Coronary artery (tissue), 2 donors: ENCODE measurements at regions not wholly inside any gene's neighbourhood (a gene's known extent, or its start where the extent isn't known, plus 50 kb on each side); places are given as distances from the start of the nearest gene placed in this dataset.

ENCODE experiments used
- DNase-seq: peaks from one replicate; pipeline ENCODE4 v3.0.0-alpha.2; 2017; ENCODE audit warnings: low spot score
- H3K27ac ChIP-seq, 2 donors: fragments of 200-600 bp; sonication (generic); one replicate each; pipeline ENCODE4 v1.5.1; 2016 to 2019
- H3K4me3 ChIP-seq: fragments of 200-600 bp; sonication (generic); 2 replicates; pipeline ENCODE4 v1.5.1; 2016; ENCODE audit warnings: mild to moderate bottlenecking, moderate library complexity
- TF ChIP-seq, protein P1 (sequence below): fragments of 200-600 bp; sonication (generic); IDR thresholded peaks from one replicate; pipeline ENCODE4 v1.5.1; 2019; ENCODE audit warnings: antibody characterized with exemption

DNA sequence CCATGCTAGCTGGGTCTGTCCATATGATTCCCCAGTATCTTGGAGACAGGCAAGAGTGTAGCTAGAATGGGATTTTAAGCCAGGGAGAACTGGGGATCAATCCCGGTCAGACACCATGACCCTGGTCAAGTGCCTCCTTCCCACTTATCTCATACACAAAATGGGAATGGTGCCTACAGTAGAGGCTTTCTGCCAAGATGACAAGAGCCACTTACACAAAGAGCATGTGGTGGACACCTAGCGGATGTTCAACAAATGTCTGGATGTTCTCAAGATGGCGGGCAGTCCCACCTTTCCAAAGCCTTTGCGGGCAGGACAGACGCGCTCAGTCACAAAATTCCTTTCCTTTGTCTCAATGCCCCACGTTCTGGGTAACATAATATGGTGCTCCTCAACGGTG, 57.3 kb downstream of the MAF start:
- no peak for DNase-seq
- TF ChIP-seq, protein P1, sequence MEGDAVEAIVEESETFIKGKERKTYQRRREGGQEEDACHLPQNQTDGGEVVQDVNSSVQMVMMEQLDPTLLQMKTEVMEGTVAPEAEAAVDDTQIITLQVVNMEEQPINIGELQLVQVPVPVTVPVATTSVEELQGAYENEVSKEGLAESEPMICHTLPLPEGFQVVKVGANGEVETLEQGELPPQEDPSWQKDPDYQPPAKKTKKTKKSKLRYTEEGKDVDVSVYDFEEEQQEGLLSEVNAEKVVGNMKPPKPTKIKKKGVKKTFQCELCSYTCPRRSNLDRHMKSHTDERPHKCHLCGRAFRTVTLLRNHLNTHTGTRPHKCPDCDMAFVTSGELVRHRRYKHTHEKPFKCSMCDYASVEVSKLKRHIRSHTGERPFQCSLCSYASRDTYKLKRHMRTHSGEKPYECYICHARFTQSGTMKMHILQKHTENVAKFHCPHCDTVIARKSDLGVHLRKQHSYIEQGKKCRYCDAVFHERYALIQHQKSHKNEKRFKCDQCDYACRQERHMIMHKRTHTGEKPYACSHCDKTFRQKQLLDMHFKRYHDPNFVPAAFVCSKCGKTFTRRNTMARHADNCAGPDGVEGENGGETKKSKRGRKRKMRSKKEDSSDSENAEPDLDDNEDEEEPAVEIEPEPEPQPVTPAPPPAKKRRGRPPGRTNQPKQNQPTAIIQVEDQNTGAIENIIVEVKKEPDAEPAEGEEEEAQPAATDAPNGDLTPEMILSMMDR: no peak
- H3K27ac ChIP-seq: no peak overlapping the region

DNA sequence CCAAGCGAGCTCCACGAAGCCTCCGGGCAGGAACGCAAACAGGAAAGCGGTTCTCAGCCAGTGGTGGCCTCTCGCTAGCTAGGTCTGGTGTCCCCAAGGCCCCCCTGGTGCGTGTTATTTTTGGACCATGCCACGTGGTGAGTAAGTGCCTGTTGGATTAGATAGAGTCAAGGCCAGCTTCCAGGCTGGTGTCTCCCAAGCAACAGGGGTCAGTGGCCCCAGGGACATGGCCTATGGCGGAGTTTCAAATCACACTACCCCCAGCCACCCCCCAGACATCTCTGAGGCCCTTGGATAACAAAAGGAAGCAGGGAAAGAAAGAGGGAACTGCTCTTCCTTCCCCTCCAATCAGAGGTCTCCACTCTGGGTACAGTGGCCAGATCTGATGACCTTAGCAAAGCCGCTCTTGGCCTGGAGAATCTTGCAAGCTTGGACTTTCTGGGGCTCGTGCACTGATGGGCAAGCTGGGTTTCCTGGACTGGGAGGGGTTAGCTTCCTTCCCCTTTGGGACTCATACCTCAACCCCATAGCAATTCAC, 58.2 kb downstream of the MAF start:
- TF ChIP-seq, protein P1: no peak
- peak overlapping the region in 1 of 2 donors; percentile 70 for H3K27ac ChIP-seq
- no peak for DNase-seq
- H3K4me3 ChIP-seq: peak overlapping the region; percentile 16

More for the DNA sequence above, 57.3 kb downstream of the MAF start:
- H3K4me3 ChIP-seq: no peak overlapping the region

DNA sequence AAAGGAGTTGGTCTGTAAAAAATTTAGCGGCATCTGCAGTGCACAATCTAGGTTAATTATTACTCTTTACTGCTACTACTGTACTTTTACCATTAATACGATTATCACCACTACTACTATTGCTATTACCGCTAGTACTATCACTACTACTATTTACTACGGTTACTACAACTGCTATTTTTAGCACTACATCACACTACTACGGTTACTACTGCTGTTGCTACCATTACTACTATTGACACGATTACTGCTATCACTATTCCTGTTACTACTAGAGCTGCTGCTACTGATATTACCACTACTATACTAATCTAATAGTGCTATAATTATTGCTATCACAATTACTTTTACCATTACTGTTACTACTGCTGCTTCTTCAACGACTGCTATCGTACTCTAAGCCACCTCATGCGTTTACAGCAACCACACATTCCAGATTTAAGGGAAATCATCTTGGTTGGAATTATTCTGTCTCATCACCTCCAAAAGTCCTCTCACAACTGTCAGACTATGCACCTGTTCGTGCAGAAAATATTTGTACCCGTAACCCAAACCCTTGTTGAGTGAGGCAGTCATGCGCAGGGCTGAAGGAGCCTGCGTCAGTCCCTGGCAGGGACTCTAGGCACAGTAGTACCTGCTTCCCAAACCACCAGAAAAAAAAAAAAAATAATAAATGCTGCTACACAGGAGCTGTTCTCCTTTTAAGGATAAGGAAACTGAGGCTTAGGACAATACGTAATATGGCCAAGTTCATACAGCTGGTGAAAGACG, 59.5 kb downstream of the MAF start:
- DNase-seq: no peak
- TF ChIP-seq, protein P1: no peak
- no peak overlapping the region for H3K27ac ChIP-seq
- no peak overlapping the region for H3K4me3 ChIP-seq

DNA sequence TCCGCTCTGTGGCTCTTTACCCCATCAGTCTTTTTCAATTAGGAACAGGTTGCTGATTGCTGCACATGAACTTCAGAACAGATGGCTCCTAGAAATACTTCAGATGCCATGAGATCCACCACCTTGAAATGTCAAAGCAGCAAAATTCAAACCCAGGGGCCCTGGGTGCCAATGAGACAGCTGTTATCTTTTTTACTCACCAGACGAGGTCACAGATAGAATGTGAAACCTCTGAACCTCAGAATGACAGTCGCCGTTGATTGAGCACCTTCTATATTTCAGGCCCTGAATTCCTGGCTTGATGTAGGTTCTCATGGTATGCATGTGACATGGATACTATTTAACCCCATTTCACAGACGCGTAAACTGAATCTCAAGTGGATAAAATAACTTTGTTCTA, 63.0 kb downstream of the MAF start:
- TF ChIP-seq, protein P1: no peak
- Histone ChIP-seq H3K27ac (no peak overlapping the region), H3K4me3 (no peak overlapping the region)
- DNase-seq: no peak

DNA sequence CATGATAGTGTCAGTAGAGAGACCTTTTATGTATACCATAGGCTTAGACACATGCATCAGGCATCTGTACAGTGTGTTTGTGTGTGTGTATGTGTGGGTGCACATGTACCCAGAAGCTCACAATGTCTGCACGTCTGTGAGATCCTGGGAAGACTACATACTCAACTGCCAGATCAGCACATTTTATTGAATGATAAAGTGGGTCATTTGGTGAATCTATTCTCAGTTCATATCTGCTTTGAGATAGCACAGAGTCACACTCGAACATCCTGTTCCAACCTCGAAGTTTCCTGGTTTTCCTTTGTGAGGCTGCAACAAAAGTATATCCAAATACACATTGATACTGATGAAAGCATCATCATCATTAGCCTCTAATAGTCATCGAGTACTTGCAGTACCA, 63.6 kb downstream of the MAF start:
- DNase-seq: no peak
- Histone ChIP-seq H3K27ac (no peak overlapping the region), H3K4me3 (no peak overlapping the region)
- TF ChIP-seq, protein P1: no peak

- Histone ChIP-seq H3K27ac (no peak overlapping the region), H3K4me3 (no peak overlapping the region)
- TF ChIP-seq, protein P1: no peak
- DNase-seq: no peak
Observed at GRCh38 chr16:79535130-79535529, 65.4 kb downstream of the MAF start.

GRCh38 chr16:79534143-79534542, 66.4 kb downstream of the MAF start:
- H3K27ac ChIP-seq: no peak overlapping the region
- TF ChIP-seq, protein P1: no peak
- no peak for DNase-seq
- no peak overlapping the region for H3K4me3 ChIP-seq
